HG03354 (cell line): ENCODE measurements at regions not wholly inside any gene's neighbourhood (a gene's known extent, or its start where the extent isn't known, plus 50 kb on each side); places are given as distances from the start of the nearest gene placed in this dataset.
"Not testable (repeated sequence)": the region's sequence is repeated elsewhere in the genome, so short reads cannot be mapped to it uniquely, and the experiment has no call there.

Source experiments
- ATAC-seq: cut with Tn5 transposase; IDR thresholded peaks from one replicate; pipeline ENCODE4 v1.9.1; 2021; ENCODE audit warnings: mild to moderate bottlenecking; ENCODE audit not compliant: unreplicated experiment, poor library complexity, severe bottlenecking

GRCh38 chr9:82115331-82115730 lies 126.8 kb downstream of the SPATA31D1 start:
- ATAC-seq, result no peak

- no peak for ATAC-seq
Observed at GRCh38 chr9:82115900-82116299, 127.3 kb downstream of the SPATA31D1 start.

- ATAC-seq, result no peak
Observed at GRCh38 chr9:82116556-82116955, 128.0 kb downstream of the SPATA31D1 start.

- ATAC-seq, result no peak
Observed at GRCh38 chr9:82117026-82117811, 128.6 kb downstream of the SPATA31D1 start.

- ATAC-seq, result no peak
Observed at GRCh38 chr9:82122731-82123130, 134.2 kb downstream of the SPATA31D1 start.

- ATAC-seq, result no peak
Observed at GRCh38 chr9:82124090-82124489, 135.5 kb downstream of the SPATA31D1 start.

- ATAC-seq, result no peak
Observed at GRCh38 chr9:82126256-82126655, 137.7 kb downstream of the SPATA31D1 start.

- ATAC-seq, result no peak
Observed at GRCh38 chr9:82127465-82127864, 138.9 kb downstream of the SPATA31D1 start.

GRCh38 chr9:82128011-82128696 lies 139.6 kb downstream of the SPATA31D1 start:
- ATAC-seq, result peak; percentile 97

GRCh38 chr9:82129708-82130107 lies 141.1 kb downstream of the SPATA31D1 start:
- ATAC-seq, result no peak

GRCh38 chr9:82130331-82131042 lies 141.9 kb downstream of the SPATA31D1 start:
- no peak for ATAC-seq

- ATAC-seq, result no peak
Observed at GRCh38 chr9:82131072-82131471, 142.5 kb downstream of the SPATA31D1 start.

GRCh38 chr9:82132024-82132423 lies 143.5 kb downstream of the SPATA31D1 start:
- peak; percentile 26 for ATAC-seq

- no peak for ATAC-seq
Observed at GRCh38 chr9:82134010-82134409, 145.4 kb downstream of the SPATA31D1 start.

GRCh38 chr9:82135106-82135505 lies 146.5 kb downstream of the SPATA31D1 start:
- peak; percentile 54 for ATAC-seq

- not testable (repeated sequence) for ATAC-seq
Observed at GRCh38 chr9:82138081-82138480, 149.5 kb downstream of the SPATA31D1 start.

GRCh38 chr9:82140471-82140870 lies 151.9 kb downstream of the SPATA31D1 start:
- no peak for ATAC-seq

GRCh38 chr9:82144803-82145202 lies 156.2 kb downstream of the SPATA31D1 start:
- no peak for ATAC-seq

- no peak for ATAC-seq
Observed at GRCh38 chr9:82146677-82147076, 158.1 kb downstream of the SPATA31D1 start.

- no peak for ATAC-seq
Observed at GRCh38 chr9:82147798-82148425, 159.3 kb downstream of the SPATA31D1 start.
